ENCODE measurements at regions not wholly inside any gene's neighbourhood (a gene's known extent, or its start where the extent isn't known, plus 50 kb on each side); places are given as distances from the start of the nearest gene placed in this dataset.
A peak's percentile ranks its signal among the peaks of the same experiment; 100 is the strongest.

DNA sequence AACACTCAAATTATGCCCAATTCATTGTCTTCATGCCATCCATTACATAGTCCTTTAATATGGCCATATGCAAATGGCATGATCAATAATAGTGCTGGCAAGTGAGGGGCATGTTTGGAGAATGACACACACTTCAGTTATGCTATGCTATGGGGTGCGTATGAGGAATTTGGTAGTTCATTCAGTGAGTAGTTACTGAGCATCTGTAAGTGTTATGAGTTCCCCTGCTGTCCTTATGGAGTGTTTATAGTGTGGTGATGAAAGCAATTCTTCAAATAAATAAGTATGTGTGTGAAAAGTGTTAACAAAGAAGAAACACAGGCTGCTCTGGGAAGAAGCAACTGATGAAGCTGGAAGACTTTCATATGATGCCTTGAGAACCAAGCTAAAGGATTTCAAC lies 383.7 kb upstream of the SLC14A2 start:
- no peak for DNase-seq

- peak; percentile 20 for DNase-seq
These were observed 383.2 kb upstream of the SLC14A2 start for GRCh38 chr18:45232061-45232460.

DNA sequence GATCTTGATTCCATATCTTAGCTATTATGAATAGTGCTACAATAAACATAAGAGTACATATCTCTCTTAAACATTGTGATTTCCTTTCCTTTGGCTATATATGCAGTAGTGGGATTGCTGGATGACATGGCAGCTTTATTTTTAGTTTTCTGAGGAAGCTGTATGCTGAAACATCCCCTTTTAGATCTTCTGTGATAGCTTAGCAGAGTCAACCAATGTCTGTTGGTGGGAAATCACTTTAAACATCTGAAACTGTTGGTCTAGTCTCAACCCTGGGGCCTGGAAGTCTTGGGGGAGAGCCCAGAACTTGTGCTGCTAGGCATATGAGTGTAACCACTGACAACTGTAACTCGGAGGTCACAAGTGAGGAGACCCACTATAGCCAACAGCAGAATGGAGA lies 378.6 kb upstream of the SLC14A2 start:
- DNase-seq, result peak; percentile 54

DNA sequence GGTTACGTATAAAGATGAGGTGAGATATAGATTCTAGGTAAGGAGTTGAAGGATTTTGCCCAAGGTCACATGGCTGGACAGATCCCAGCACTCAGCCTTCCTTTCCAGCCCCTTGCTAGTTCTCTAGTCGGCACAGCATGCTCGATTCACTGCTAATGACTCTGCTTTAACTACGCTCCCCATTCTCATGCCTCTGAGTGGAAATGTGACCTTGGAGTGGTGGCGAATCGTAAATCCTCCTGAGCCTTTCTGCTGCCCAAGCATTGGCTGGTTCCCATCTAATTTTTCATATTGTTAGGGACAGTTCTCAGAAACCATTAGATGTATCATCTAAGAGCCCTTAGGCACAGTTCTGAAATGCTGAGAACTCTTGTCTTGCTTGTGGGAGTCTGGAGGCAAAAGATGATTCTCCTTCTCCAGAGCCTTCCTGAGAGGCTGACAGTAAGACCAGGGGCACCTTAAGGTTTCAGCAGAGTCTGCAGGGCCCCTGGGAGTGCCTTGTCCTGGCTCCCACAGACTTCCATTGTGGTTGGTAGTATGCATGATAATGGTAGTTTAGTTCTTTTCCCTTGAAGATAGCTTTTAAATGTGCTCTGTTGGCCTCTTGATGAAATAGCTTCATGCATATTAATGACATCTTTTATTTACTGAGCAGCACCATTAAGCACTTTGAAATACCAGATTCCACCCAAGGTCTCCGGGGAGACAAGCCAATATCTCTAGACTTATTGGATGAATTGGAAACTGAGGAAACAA lies 377.8 kb upstream of the SLC14A2 start:
- no peak for DNase-seq

- DNase-seq, result peak; percentile 70
These were observed 374.0 kb upstream of the SLC14A2 start for GRCh38 chr18:45241271-45241670.

- no peak for DNase-seq
These were observed 373.2 kb upstream of the SLC14A2 start for GRCh38 chr18:45241982-45242565.

- DNase-seq, result no peak
These were observed 371.8 kb upstream of the SLC14A2 start for GRCh38 chr18:45243340-45244110.

DNA sequence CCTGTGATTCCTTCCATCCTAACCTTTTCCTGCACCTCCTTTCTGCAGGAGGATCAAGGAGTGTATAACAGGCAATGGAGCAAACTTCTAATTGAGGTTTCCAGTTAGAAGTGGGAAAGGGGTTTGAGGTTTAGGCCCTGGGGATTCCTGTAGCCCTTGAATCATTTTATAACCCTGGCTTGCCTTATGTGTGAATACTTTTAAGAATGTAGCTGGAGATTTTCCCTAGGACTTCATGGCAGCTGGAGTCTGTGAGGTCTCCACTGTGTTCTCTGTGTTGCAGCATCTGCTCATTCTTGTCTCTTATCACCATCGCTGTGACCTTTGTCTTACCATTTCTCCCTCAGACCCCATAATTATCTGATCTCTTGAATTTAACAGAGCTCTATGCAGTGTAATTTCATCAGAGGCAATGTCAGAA lies 370.2 kb upstream of the SLC14A2 start:
- no peak for DNase-seq

GRCh38 chr18:45248240-45248903 lies 366.9 kb upstream of the SLC14A2 start:
- DNase-seq, result peak; percentile 74

GRCh38 chr18:45249246-45249661 lies 366.0 kb upstream of the SLC14A2 start:
- DNase-seq, result peak; percentile 70

GRCh38 chr18:45250479-45250878 lies 364.8 kb upstream of the SLC14A2 start:
- DNase-seq, result no peak

- no peak for DNase-seq
These were observed 364.0 kb upstream of the SLC14A2 start for GRCh38 chr18:45251236-45251635.

GRCh38 chr18:45252474-45252873 lies 362.8 kb upstream of the SLC14A2 start:
- no peak for DNase-seq

DNA sequence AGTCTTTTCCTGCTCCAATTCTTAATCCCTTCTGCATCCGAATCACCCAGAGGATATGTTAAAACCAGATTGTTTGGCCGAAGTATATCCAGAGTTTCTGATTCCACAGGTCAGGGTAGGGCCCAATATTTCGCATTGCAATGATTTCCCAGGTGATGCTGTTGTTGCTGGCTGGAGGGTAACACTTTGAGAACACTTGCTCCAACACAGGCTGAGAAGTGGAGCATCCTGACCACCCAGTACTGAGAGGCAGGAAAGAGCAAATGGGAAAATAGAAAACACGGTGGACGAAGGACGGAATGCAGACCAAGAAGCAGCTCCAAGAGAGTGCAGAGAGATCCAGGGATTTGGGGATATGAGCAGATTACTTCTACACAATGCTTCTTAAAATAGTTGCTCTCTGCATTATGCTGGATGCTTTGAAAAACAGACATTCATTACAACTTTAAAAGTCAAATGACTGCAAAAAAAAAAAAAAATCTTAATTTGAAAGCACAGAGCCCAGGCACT lies 362.2 kb upstream of the SLC14A2 start:
- no peak for DNase-seq

DNA sequence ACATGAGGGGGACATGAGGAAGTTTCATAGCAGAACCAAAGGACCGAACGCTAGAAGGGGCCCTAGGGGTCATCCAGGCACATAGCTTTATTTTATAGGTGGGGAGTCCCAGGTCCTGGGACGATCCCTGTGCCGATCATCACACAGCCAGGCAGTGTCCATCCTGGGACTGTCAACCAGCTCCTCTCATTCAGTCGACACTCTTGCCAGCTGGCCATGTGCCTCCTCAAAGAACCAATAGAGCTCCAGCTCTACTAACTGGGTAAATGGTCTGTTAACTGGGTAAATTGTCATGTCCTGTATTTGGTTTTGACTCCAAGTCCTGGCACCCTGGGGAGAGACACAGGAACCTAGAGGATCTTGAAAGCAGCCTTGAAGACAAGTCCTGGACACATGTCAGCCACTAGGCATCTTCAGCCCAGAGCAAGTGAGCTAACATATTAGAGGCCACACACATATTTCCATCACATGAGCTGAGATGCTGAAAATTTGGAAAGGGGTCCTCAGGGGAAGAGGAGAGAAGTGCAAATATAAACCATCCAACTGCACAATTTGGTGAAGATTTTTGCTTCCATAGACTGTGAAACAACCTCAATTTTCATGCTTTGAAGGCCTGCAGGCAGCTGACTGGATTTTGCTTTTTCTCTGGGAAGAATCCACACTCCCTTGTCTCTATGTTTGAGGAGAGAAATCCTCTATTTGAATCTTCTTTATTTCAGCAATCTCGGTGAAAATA lies 361.1 kb upstream of the SLC14A2 start:
- no peak for DNase-seq

DNA sequence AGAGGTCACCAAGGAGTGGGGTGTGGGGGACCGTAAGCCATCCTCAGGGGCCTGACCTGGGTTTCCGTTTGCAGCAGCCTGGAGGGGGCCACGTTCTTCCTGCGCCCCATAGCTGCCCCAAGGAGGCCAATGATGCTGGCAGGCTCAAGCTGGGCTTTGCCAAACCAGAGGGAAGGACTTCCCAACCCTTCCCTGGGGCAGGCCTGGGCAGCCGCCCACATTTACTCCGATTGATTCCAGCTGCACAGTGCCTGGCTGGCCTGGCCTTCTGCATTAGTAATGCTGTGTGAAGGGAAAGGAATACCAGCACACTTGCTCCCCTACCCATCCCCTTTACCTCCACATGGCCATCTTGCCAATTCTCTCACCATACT lies 360.6 kb upstream of the SLC14A2 start:
- DNase-seq, result no peak

DNA sequence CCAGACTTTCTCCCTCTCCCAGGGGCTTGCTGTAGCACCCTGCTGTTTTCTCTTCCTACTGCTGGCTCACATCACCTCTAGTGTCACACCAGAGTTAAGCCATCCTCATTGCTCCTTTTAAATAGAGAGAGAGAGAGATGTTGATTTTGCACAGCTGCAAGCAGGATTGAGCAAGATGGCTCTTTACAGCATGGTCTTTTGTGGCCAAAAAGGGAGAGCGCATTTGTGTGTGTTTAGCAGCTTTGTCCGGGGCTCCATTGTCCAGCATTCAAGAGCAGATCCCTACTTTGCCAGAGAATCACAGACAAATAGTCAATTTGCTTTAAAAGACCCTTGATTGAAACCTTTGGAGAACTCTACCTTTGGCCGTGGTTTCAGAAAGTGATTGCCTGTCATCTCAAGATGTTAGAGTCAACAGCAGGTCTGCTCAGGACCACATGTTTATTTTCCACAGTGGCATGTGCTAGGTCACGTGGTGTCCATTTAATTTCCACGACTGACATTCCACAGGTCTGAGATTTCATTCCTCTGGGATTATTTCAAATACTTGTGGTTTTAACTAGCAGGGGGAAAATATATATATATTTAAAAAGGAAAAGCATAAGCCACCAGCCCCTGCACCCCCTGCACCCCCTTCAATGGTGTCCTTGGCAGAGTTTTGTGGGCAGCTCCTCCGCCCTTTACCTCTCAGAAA lies 359.9 kb upstream of the SLC14A2 start:
- DNase-seq, result no peak

DNA sequence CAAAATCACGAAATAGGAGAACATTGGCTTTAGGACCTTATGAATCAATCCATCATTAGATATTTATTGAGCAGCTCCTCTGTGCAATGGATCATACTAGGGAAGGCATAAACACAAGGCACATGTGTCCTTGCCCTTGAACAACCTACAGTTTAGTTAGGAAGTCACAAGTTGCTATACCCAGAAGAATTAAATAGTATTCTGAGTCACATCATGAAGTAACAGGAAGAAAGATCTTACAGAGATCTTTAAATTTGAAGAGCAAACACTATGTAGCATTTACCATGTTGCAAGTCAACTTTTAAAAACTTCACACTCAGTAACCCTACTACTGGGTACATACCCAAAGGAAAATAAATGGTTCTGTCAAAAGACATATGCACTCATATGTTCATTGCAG lies 355.2 kb upstream of the SLC14A2 start:
- DNase-seq, result no peak

GRCh38 chr18:45266023-45266422 lies 349.3 kb upstream of the SLC14A2 start:
- DNase-seq, result no peak

- DNase-seq, result no peak
These were observed 347.7 kb upstream of the SLC14A2 start for GRCh38 chr18:45267622-45268021.

DNA sequence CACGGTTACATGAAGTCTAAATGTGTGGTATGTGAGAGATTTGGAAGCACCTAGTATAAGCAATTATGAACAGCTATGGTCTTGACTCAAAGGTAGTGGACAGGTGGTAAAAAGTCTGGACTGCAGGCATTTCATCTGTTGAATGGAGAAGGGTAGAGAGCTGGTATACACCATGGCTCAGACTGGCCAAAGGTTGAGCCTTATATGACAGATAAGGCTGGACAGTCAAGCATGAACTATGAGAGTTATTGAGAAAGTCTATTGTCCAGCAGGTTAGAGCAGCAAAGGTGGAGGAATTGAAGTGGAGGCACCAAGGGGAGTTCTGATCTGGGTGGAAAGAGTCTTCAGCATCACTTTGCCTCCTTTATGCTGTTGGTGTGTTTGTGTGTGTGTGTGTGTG lies 346.7 kb upstream of the SLC14A2 start:
- no peak for DNase-seq

- no peak for DNase-seq
These were observed 344.9 kb upstream of the SLC14A2 start for GRCh38 chr18:45270289-45270771.
